Natural killer cell (primary cell): ENCODE measurements at regions not wholly inside any gene's neighbourhood (a gene's known extent, or its start where the extent isn't known, plus 50 kb on each side); places are given as distances from the start of the nearest gene placed in this dataset.
"Not testable (repeated sequence)": the region's sequence is repeated elsewhere in the genome, so short reads cannot be mapped to it uniquely, and the experiment has no call there.

Experiments used
- ATAC-seq, 3 donors: fragments of 150-1000 bp in 2 of 3; fragments of 200-7000 bp in 1 of 3; cut with Tn5 transposase; 1 replicate in 1 of 3; 2 replicates in 2 of 3; pipeline ENCODE4 v1.10.0; 2021; ENCODE audit warnings: mild to moderate bottlenecking in 2 of 3, moderate library complexity in 2 of 3
- DNase-seq, 2 donors: peaks; one replicate each; pipeline versions ENCODE4 v3.0.0 to v3.0.0-alpha.2; 2013 to 2021; ENCODE audit warnings: mixed read lengths in 1 of 2
- H3K27ac ChIP-seq: one replicate; pipeline ENCODE4 v1.5.1; 2013; ENCODE audit warnings: mild to moderate bottlenecking, low read length
- H3K27me3 ChIP-seq: one replicate; pipeline ENCODE4 v1.6.1; 2013; ENCODE audit warnings: low read length; ENCODE audit not compliant: control insufficient read depth, insufficient read depth
- H3K36me3 ChIP-seq: one replicate; pipeline ENCODE4 v1.6.1; 2013; ENCODE audit warnings: low read length; ENCODE audit not compliant: control insufficient read depth, insufficient read depth
- H3K4me1 ChIP-seq: one replicate; pipeline ENCODE4 v1.6.1; 2013; ENCODE audit warnings: low read length; ENCODE audit not compliant: control insufficient read depth, insufficient read depth
- H3K4me3 ChIP-seq: one replicate; pipeline ENCODE4 v1.5.1; 2013; ENCODE audit warnings: low read length
- H3K9me3 ChIP-seq: one replicate; pipeline ENCODE4 v1.6.1; 2013; ENCODE audit warnings: low read length; ENCODE audit not compliant: control insufficient read depth, insufficient read depth
- H3K27ac Mint-ChIP-seq, 2 donors: one replicate each; pipeline ENCODE4 v1.8.0; 2022; ENCODE audit warnings: mild to moderate bottlenecking in 2 of 2, mixed read lengths in 2 of 2, moderate library complexity in 1 of 2
- H3K27me3 Mint-ChIP-seq, 2 donors: one replicate each; pipeline ENCODE4 v1.8.0; 2022; ENCODE audit warnings: low read depth in 2 of 2, mixed read lengths in 2 of 2
- H3K36me3 Mint-ChIP-seq: one replicate; pipeline ENCODE4 v1.8.0; 2022; ENCODE audit warnings: mixed read lengths
- H3K4me1 Mint-ChIP-seq, 2 donors: one replicate each; pipeline ENCODE4 v1.8.0; 2022; ENCODE audit warnings: mixed read lengths in 2 of 2
- H3K4me3 Mint-ChIP-seq: one replicate; pipeline ENCODE4 v1.8.0; 2022; ENCODE audit warnings: mild to moderate bottlenecking, moderate library complexity, mixed read lengths
- H3K9me3 Mint-ChIP-seq, 2 donors: one replicate each; pipeline ENCODE4 v1.8.0; 2022; ENCODE audit warnings: mixed read lengths in 2 of 2
- CTCF ChIP-seq: fragments of 200-600 bp; IDR thresholded peaks from one replicate; pipeline ENCODE4 v1.8.0; 2022; ENCODE audit warnings: antibody characterized with exemption
- WGBS: methylation state at CpG from one replicate; pipeline ENCODE4 v1.1.7; 2013; ENCODE audit warnings: missing lambda C conversion rate; ENCODE audit not compliant: insufficient coverage; 5-methylcytosine and 5-hydroxymethylcytosine counted together
- intact Hi-C: fragments of 100-400 bp; cut with micrococcal nuclease; formaldehyde crosslinking; loops from one replicate; pipeline ENCODE4 v1.14.2; 2022

- Histone ChIP-seq H3K27me3 (no peaks in the 10 kb centered on the region), H3K9me3 (no peaks in the 10 kb centered on the region), H3K36me3 (no peaks in the 10 kb centered on the region), H3K27ac (no peak overlapping the region), H3K4me1 (no peaks in the 10 kb centered on the region), H3K4me3 (no peak overlapping the region)
- no CpG with 5 or more reads among the region's 1 CpG for WGBS
- H3K4me1 Mint-ChIP-seq, result no peaks in the 10 kb centered on the region
- DNase-seq (no peak), ATAC-seq (no peak)
- H3K27ac Mint-ChIP-seq, result no peak overlapping the region
- TF ChIP-seq CTCF, result no peak
- no peaks in the 10 kb centered on the region for H3K9me3 Mint-ChIP-seq
- intact Hi-C loops, result no loop called here
- no peaks in the 10 kb centered on the region for H3K36me3 Mint-ChIP-seq
- H3K4me3 Mint-ChIP-seq, result no peak overlapping the region
- no peaks in the 10 kb centered on the region for H3K27me3 Mint-ChIP-seq
These were observed 297.4 kb upstream of the LUZP2 start for GRCh38 chr11:24199461-24199860.

- H3K9me3 Mint-ChIP-seq, result peaks cover 0 to 2% of the 10 kb centered on the region in 2 donors
- no peak overlapping the region for H3K27ac Mint-ChIP-seq
- no peaks in the 10 kb centered on the region for H3K36me3 Mint-ChIP-seq
- Histone ChIP-seq H3K4me1 (no peaks in the 10 kb centered on the region), H3K27me3 (no peaks in the 10 kb centered on the region), H3K27ac (no peak overlapping the region), H3K36me3 (no peaks in the 10 kb centered on the region), H3K9me3 (no peaks in the 10 kb centered on the region), H3K4me3 (no peak overlapping the region)
- no peak for TF ChIP-seq CTCF
- DNase-seq (no peak), ATAC-seq (no peak)
- H3K4me1 Mint-ChIP-seq, result peaks cover 6% of the 10 kb centered on the region in 2 donors
- no CpG with 5 or more reads among the region's 2 CpGs for WGBS
- H3K27me3 Mint-ChIP-seq, result no peaks in the 10 kb centered on the region
- intact Hi-C loops, result no loop called here
- no peak overlapping the region for H3K4me3 Mint-ChIP-seq
These were observed 290.8 kb upstream of the LUZP2 start for GRCh38 chr11:24206030-24206429.

- Mint-ChIP-seq H3K4me3 (no peak overlapping the region), H3K4me1 (peaks cover 6 to 9% of the 10 kb centered on the region in 2 donors), H3K36me3 (no peaks in the 10 kb centered on the region), H3K27ac (no peak overlapping the region), H3K9me3 (peaks cover 0 to 2% of the 10 kb centered on the region in 2 donors), H3K27me3 (no peaks in the 10 kb centered on the region)
- Histone ChIP-seq H3K36me3 (no peaks in the 10 kb centered on the region), H3K4me3 (no peak overlapping the region), H3K4me1 (no peaks in the 10 kb centered on the region), H3K27ac (no peak overlapping the region), H3K9me3 (no peaks in the 10 kb centered on the region), H3K27me3 (no peaks in the 10 kb centered on the region)
- no peak for ATAC-seq
- no peak for DNase-seq
- TF ChIP-seq CTCF, result no peak
- intact Hi-C loops, result no loop called here
- WGBS, result no CpG with 5 or more reads among the region's 1 CpG
These were observed 290.3 kb upstream of the LUZP2 start for GRCh38 chr11:24206511-24206910.

- H3K4me1 ChIP-seq, result no peaks in the 10 kb centered on the region
- peaks cover 2% of the 10 kb centered on the region for H3K9me3 ChIP-seq
- no peaks in the 10 kb centered on the region for H3K27me3 Mint-ChIP-seq
- H3K27ac Mint-ChIP-seq, result no peak overlapping the region
- H3K27me3 ChIP-seq, result no peaks in the 10 kb centered on the region
- intact Hi-C loops, result no loop called here
- TF ChIP-seq CTCF, result no peak
- H3K4me1 Mint-ChIP-seq, result peaks cover 0 to 3% of the 10 kb centered on the region in 2 donors
- no peaks in the 10 kb centered on the region for H3K36me3 Mint-ChIP-seq
- 71% methylated on average over 1 of the region's 1 CpG for WGBS
- H3K4me3 Mint-ChIP-seq, result no peak overlapping the region
- peaks cover 3 to 7% of the 10 kb centered on the region in 2 donors for H3K9me3 Mint-ChIP-seq
- ATAC-seq (no peak), DNase-seq (no peak)
- H3K4me3 ChIP-seq, result no peak overlapping the region
- H3K27ac ChIP-seq, result no peak overlapping the region
- H3K36me3 ChIP-seq, result no peaks in the 10 kb centered on the region
These were observed 280.4 kb upstream of the LUZP2 start for GRCh38 chr11:24216488-24216887.

- H3K27ac ChIP-seq, intact Hi-C loops, H3K4me1 Mint-ChIP-seq, H3K36me3 ChIP-seq, ATAC-seq, H3K9me3 ChIP-seq, H3K27ac Mint-ChIP-seq, H3K4me3 ChIP-seq, DNase-seq, H3K27me3 Mint-ChIP-seq, H3K9me3 Mint-ChIP-seq, H3K4me3 Mint-ChIP-seq, H3K4me1 ChIP-seq, H3K27me3 ChIP-seq, H3K36me3 Mint-ChIP-seq: not testable (repeated sequence)
- WGBS, result 92% methylated on average over 11 of the region's 11 CpGs
These were observed 279.5 kb upstream of the LUZP2 start for GRCh38 chr11:24217319-24217718.
